HCT116 (cell line): ENCODE measurements at regions not wholly inside any gene's neighbourhood (a gene's known extent, or its start where the extent isn't known, plus 50 kb on each side); places are given as distances from the start of the nearest gene placed in this dataset.

ENCODE experiments used
- ATAC-seq: fragments of 200-7000 bp; cut with Tn5 transposase; 2 replicates; pipeline ENCODE4 v1.9.1; 2020; ENCODE audit warnings: mild to moderate bottlenecking, moderate library complexity
- BruUV-seq: library from RNA; stranded (reverse); fragments of 400-500 nt; replicated peaks from 2 replicates; lab custom pipeline; 2021; lab: Mats Ljungman, UMichigan
- CTCF ChIA-PET: fragments of 300-600 bp; sonication (Branson Sonifier 250); formaldehyde crosslinking; loops from one replicate; lab custom pipeline; 2021; ENCODE audit warnings: antibody characterized with exemption; lab: Charles Lee
- POLR2A ChIA-PET: fragments of 300-600, 350-600 bp; sonication (Branson Sonifier 250); formaldehyde crosslinking; loops from one replicate; lab custom pipeline; 2021; ENCODE audit warnings: antibody characterized with exemption; lab: Charles Lee
- RAD21 ChIA-PET, 2 experiments: fragments of 300-600 bp; sonication (Branson Sonifier 250); formaldehyde crosslinking; loops; one replicate each; lab custom pipeline; 2023; ENCODE audit warnings: low total read pairs in 2 of 2; ENCODE audit not compliant: uncharacterized antibody in 2 of 2, unreplicated experiment in 2 of 2, low non-redundant PET in 1 of 2; lab: Charles Lee
- DNase-seq: peaks from one replicate; pipeline ENCODE4 v3.0.0-alpha.2; 2010; ENCODE audit warnings: low read depth, low spot score
- H2AFZ ChIP-seq: fragments of 200-600 bp; shearing (Covaris generic), sonication (generic); 2 replicates; pipeline ENCODE4 v1.6.1; 2017; ENCODE audit warnings: low read depth, mixed run types, mixed read lengths, antibody characterized with exemption, low read length; ENCODE audit not compliant: poor library complexity, severe bottlenecking
- H3K27ac ChIP-seq: 2 replicates; pipeline ENCODE4 v1.5.1; 2012; ENCODE audit warnings: low read depth, low read length
- H3K27me3 ChIP-seq: fragments of 200-600 bp; sonication (generic); 2 replicates; pipeline ENCODE4 v1.6.1; 2016; ENCODE audit warnings: mixed run types, low read length, mixed read lengths; ENCODE audit not compliant: insufficient read depth
- H3K36me3 ChIP-seq, 2 experiments: fragments of 200-500 bp in 1 of 2; fragments of 200-600 bp in 1 of 2; sonication (Bioruptor generic) in 1 of 2; sonication (generic) in 1 of 2; 2 replicates each; pipeline versions ENCODE4 v1.5.1 to v1.6.1; 2014 to 2016; ENCODE audit warnings: low read length in 2 of 2, inconsistent platforms in 1 of 2, mixed read lengths in 1 of 2, mixed run types in 1 of 2; ENCODE audit not compliant: insufficient read depth in 2 of 2, control insufficient read depth in 1 of 2
- H3K4me1 ChIP-seq, 2 experiments: fragments of 200-600 bp in 1 of 2; sonication (generic) in 1 of 2; 2 replicates each; pipeline versions ENCODE4 v1.5.1 to v1.6.1; 2012 to 2017; ENCODE audit warnings: low read length in 2 of 2, inconsistent platforms in 1 of 2, mild to moderate bottlenecking in 1 of 2, mixed read lengths in 1 of 2, mixed run types in 1 of 2, moderate library complexity in 1 of 2; ENCODE audit not compliant: insufficient read depth in 2 of 2, control insufficient read depth in 1 of 2
- H3K4me2 ChIP-seq: fragments of 200-600 bp; sonication (generic); 2 replicates; pipeline ENCODE4 v1.6.1; 2017; ENCODE audit warnings: mixed run types, low read length, mixed read lengths
- H3K4me3 ChIP-seq, 2 experiments: fragments of 200-600 bp in 1 of 2; sonication (generic) in 1 of 2; replicated peaks in 1 of 2; 2 replicates each; pipeline ENCODE4 v1.5.1; 2011 to 2016; ENCODE audit warnings: low read length in 2 of 2, control low read depth in 1 of 2, low read depth in 1 of 2, mild to moderate bottlenecking in 1 of 2, mixed read lengths in 1 of 2, mixed run types in 1 of 2
- H3K79me2 ChIP-seq: fragments of 200-600 bp; sonication (generic); 2 replicates; pipeline ENCODE4 v1.6.1; 2017; ENCODE audit warnings: mild to moderate bottlenecking, mixed run types, low read length, moderate library complexity, mixed read lengths; ENCODE audit not compliant: insufficient read depth
- H3K9ac ChIP-seq: fragments of 200-600 bp; sonication (generic); 2 replicates; pipeline ENCODE4 v1.6.1; 2016; ENCODE audit warnings: low read length, mixed read lengths
- H3K9me2 ChIP-seq: fragments of 200-600 bp; sonication (generic), shearing (Covaris generic); 2 replicates; pipeline ENCODE4 v1.6.1; 2017; ENCODE audit warnings: mixed run types, mild to moderate bottlenecking, moderate library complexity; ENCODE audit not compliant: insufficient read depth
- H3K9me3 ChIP-seq, 2 experiments: fragments of 200-500 bp in 1 of 2; fragments of 200-600 bp in 1 of 2; sonication (Bioruptor generic) in 1 of 2; sonication (generic) in 1 of 2; 2 replicates each; pipeline ENCODE4 v1.6.1; 2014 to 2017; ENCODE audit warnings: low read length in 2 of 2, mixed read lengths in 2 of 2, inconsistent platforms in 1 of 2, low read depth in 1 of 2, mild to moderate bottlenecking in 1 of 2, mixed run types in 1 of 2, moderate library complexity in 1 of 2; ENCODE audit not compliant: control insufficient read depth in 1 of 2, insufficient read depth in 1 of 2
- H4K20me1 ChIP-seq: fragments of 200-600 bp; sonication (generic), shearing (Covaris generic); 2 replicates; pipeline ENCODE4 v1.6.1; 2017; ENCODE audit warnings: mixed run types, mild to moderate bottlenecking, moderate library complexity; ENCODE audit not compliant: insufficient read depth
- CBX3 ChIP-seq: IDR thresholded peaks from 2 replicates; pipeline ENCODE4 v1.6.1; 2012; ENCODE audit warnings: low read depth
- CTCF ChIP-seq, 3 experiments: fragments of 200-600 bp in 1 of 3; sonication (generic) in 1 of 3; IDR thresholded peaks in 2 of 3; conservative IDR thresholded peaks in 1 of 3; 2 replicates each; pipeline ENCODE4 v1.5.1; 2012 to 2017; ENCODE audit warnings: low read depth in 2 of 3, low read length in 2 of 3, antibody characterized with exemption in 1 of 3, borderline replicate concordance in 1 of 3, control low read depth in 1 of 3, mild to moderate bottlenecking in 1 of 3, mixed read lengths in 1 of 3, mixed run types in 1 of 3, moderate library complexity in 1 of 3; ENCODE audit not compliant: insufficient read depth in 1 of 3
- EGR1 ChIP-seq: IDR thresholded peaks from 2 replicates; pipeline ENCODE4 v1.6.1; 2012; ENCODE audit warnings: low read depth
- ELF1 ChIP-seq: IDR thresholded peaks from 2 replicates; pipeline ENCODE4 v1.6.1; 2012; ENCODE audit warnings: low read depth, borderline replicate concordance
- EZH2 ChIP-seq: fragments of 200-600 bp; sonication (generic); IDR thresholded peaks from 2 replicates; pipeline ENCODE4 v1.6.1; 2017; ENCODE audit warnings: antibody characterized with exemption, mixed run types
- EZH2phosphoT487 ChIP-seq: fragments of 200-600 bp; IDR thresholded peaks from 2 replicates; pipeline ENCODE4 v1.6.1; 2018; ENCODE audit warnings: antibody characterized with exemption, borderline replicate concordance
- JUND ChIP-seq: IDR thresholded peaks from 2 replicates; pipeline ENCODE4 v1.6.1; 2012
- MAX ChIP-seq: IDR thresholded peaks from 2 replicates; pipeline ENCODE4 v1.6.1; 2012
- POLR2A ChIP-seq: IDR thresholded peaks from 2 replicates; pipeline ENCODE4 v1.7.0; 2011; ENCODE audit warnings: borderline replicate concordance; ENCODE audit not compliant: insufficient read depth, insufficient read length; ENCODE audit errors: extremely low read depth
- POLR2AphosphoS5 ChIP-seq: IDR thresholded peaks from 2 replicates; pipeline ENCODE4 v1.6.1; 2011; ENCODE audit warnings: mild to moderate bottlenecking, low read depth, low read length, moderate library complexity
- RAD21 ChIP-seq: IDR thresholded peaks from 2 replicates; pipeline ENCODE4 v1.6.1; 2012; ENCODE audit warnings: low read depth, mild to moderate bottlenecking
- REST ChIP-seq: IDR thresholded peaks from 2 replicates; pipeline ENCODE4 v1.6.1; 2012; ENCODE audit warnings: low read depth
- SP1 ChIP-seq: IDR thresholded peaks from 2 replicates; pipeline ENCODE4 v1.6.1; 2012; ENCODE audit warnings: low read depth
- SRF ChIP-seq: IDR thresholded peaks from 2 replicates; pipeline ENCODE4 v1.6.1; 2012; ENCODE audit warnings: low read depth
- TCF7L2 ChIP-seq: IDR thresholded peaks from 2 replicates; pipeline ENCODE4 v1.7.0; 2011; ENCODE audit warnings: borderline replicate concordance, inconsistent platforms; ENCODE audit not compliant: insufficient read depth, insufficient read length; ENCODE audit errors: extremely low read depth
- YY1 ChIP-seq: IDR thresholded peaks from 2 replicates; pipeline ENCODE4 v1.6.1; 2011; ENCODE audit warnings: low read length, low read depth, moderate library complexity, mild to moderate bottlenecking; ENCODE audit not compliant: insufficient replicate concordance; ENCODE audit errors: extremely low read depth
- ZBTB33 ChIP-seq: IDR thresholded peaks from 2 replicates; pipeline ENCODE4 v1.6.1; 2011; ENCODE audit warnings: mild to moderate bottlenecking, low read length, moderate library complexity; ENCODE audit not compliant: insufficient replicate concordance; ENCODE audit errors: extremely low read depth
- ZFX ChIP-seq: fragments of 450-650 bp; IDR thresholded peaks from 2 replicates; pipeline ENCODE4 v1.6.1; 2017
- ZNF274 ChIP-seq: fragments of 200-500 bp; sonication (Bioruptor generic); IDR thresholded peaks from 2 replicates; pipeline ENCODE4 v1.6.1; 2014; ENCODE audit warnings: mild to moderate bottlenecking, low read depth, low read length, inconsistent platforms
- intact Hi-C: fragments of 100-400 bp; cut with micrococcal nuclease; formaldehyde crosslinking; loops from 2 replicates; pipeline ENCODE4 v1.10.0; 2022

- no peaks in the 10 kb centered on the region for H4K20me1 ChIP-seq
- no peak overlapping the region for H3K9ac ChIP-seq
- H3K27ac ChIP-seq: no peak overlapping the region
- ChIA-PET POLR2A (no interaction called here), CTCF (no interaction called here), RAD21 (no interaction called here)
- H2AFZ ChIP-seq: no peak overlapping the region
- no peaks in the 10 kb centered on the region for H3K4me1 ChIP-seq
- H3K4me3 ChIP-seq: no peak overlapping the region
- intact Hi-C loops: no loop called here
- H3K79me2 ChIP-seq: no peaks in the 10 kb centered on the region
- BruUV-seq: no TSS peak
- no peak overlapping the region for H3K4me2 ChIP-seq
- no peak for TF ChIP-seq ZBTB33
- no peak for TF ChIP-seq MAX
- TF ChIP-seq ZFX: no peak
- no peak for TF ChIP-seq SP1
- no peak for TF ChIP-seq EZH2phosphoT487
- no peak for TF ChIP-seq ELF1
- TF ChIP-seq POLR2A: no peak
- no peak for TF ChIP-seq RAD21
- TF ChIP-seq CBX3: no peak
- no peak for TF ChIP-seq ZNF274
- TF ChIP-seq EZH2: no peak
- TF ChIP-seq EGR1: no peak
- no peak for TF ChIP-seq TCF7L2
- TF ChIP-seq CTCF (IDR thresholded peaks at IDR 0.05 in 2 of 3, conservative IDR thresholded peaks at IDR 0.05 in 1 of 3; ENCODE audit: borderline replicate concordance in 1 of 3, insufficient read depth in 1 of 3, low read depth in 2 of 3, low read length in 2 of 3): no peak
- TF ChIP-seq POLR2AphosphoS5: no peak
- TF ChIP-seq SRF: no peak
- TF ChIP-seq YY1: no peak
- TF ChIP-seq JUND: no peak
- no peak for TF ChIP-seq REST
- no peaks in the 10 kb centered on the region for H3K9me2 ChIP-seq
- DNase-seq (no peak), ATAC-seq (no peak)
- no peaks in the 10 kb centered on the region for H3K9me3 ChIP-seq
- no peaks in the 10 kb centered on the region for H3K36me3 ChIP-seq
- 0 out of 2 replicates have a peak, but pooled peaks cover 11% of the 10 kb centered on the region for H3K27me3 ChIP-seq
Observed at GRCh38 chr20:26135325-26136110, 438.9 kb upstream of the ZNF337 start.
